ENCODE measurements at regions not wholly inside any gene's neighbourhood (a gene's known extent, or its start where the extent isn't known, plus 50 kb on each side); places are given as distances from the start of the nearest gene placed in this dataset.
"Not testable (repeated sequence)": the region's sequence is repeated elsewhere in the genome, so short reads cannot be mapped to it uniquely, and the experiment has no call there.

- DNase-seq (ENCODE audit: low read depth): not testable (repeated sequence)
These were observed 259.9 kb upstream of the TBL1XR1 start for GRCh38 chr3:177457204-177457603.

GRCh38 chr3:177459401-177459800 lies 262.1 kb upstream of the TBL1XR1 start:
- no peak for DNase-seq (ENCODE audit: low read depth)

- DNase-seq (ENCODE audit: low read depth): no peak
These were observed 262.8 kb upstream of the TBL1XR1 start for GRCh38 chr3:177460047-177460446.

GRCh38 chr3:177461765-177462164 lies 264.5 kb upstream of the TBL1XR1 start:
- no peak for DNase-seq (ENCODE audit: low read depth)

GRCh38 chr3:177463341-177463740 lies 266.1 kb upstream of the TBL1XR1 start:
- not testable (repeated sequence) for DNase-seq (ENCODE audit: low read depth)

GRCh38 chr3:177463863-177464262 lies 266.6 kb upstream of the TBL1XR1 start:
- no peak for DNase-seq (ENCODE audit: low read depth)

DNA sequence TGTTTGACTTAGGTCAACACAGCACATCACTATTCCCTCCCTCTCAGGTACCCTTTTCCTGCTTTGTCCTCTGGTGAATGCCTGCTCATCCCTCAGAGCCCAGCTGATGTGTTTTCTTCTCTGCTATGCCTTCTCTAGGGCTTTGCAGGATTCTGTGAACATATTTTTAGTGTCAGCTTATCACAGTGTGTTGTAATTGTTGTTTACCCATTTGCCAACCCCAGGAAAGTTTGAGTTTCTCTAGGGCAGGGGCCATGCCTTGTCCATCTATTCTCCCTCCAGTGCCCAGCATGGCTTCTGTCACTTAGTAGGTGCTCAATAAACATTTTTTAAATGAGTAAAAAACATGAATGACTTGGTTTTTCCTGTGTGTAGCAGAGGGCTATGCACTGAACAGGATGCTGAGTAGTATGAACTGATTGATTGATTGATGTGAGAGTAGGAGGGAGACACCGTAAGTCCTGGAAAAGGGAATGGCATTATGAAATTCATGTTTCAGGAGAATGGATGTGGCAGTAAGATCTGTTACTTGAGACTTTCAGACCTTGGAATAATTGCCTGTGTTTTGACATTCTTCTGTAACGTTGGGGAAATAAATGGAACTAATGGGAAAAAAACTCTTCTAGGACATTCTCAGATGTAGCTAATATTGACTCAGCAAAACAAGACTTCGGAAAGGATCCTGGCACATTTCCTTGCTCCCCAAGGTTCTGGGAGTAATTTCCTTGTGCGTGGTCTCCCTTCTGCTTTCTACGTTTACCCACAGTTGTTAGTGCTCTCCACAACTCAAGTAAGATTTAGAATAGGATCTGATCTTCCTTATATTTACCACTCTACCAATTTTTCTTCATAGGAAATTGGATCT lies 267.3 kb upstream of the TBL1XR1 start:
- DNase-seq (ENCODE audit: low read depth): no peak

- no peak for DNase-seq (ENCODE audit: low read depth)
These were observed 268.0 kb upstream of the TBL1XR1 start for GRCh38 chr3:177465257-177465642.

- DNase-seq (ENCODE audit: low read depth): no peak
These were observed 268.8 kb upstream of the TBL1XR1 start for GRCh38 chr3:177466074-177466473.

DNA sequence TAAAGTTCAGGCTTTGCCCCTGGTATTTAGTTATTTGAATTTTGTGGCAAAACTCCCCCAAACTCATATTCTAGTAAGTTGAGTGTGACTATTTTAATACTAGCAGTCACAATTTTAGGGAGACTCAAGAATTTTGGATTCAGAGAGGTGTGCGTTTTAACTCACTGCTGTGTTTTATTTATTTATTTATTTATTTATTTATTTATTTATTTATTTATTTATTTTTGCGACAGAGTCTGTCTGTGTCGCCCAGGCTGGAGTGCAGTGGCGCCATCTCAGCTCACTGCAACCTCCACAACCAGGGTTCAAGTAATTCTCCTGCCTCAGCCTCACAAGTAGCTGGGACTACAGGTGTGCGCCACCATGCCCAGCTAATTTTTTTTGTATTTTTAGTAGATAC lies 269.3 kb upstream of the TBL1XR1 start:
- not testable (repeated sequence) for DNase-seq (ENCODE audit: low read depth)

GRCh38 chr3:177467247-177467985 lies 270.1 kb upstream of the TBL1XR1 start:
- DNase-seq (ENCODE audit: low read depth): no peak

- no peak for DNase-seq (ENCODE audit: low read depth)
These were observed 271.0 kb upstream of the TBL1XR1 start for GRCh38 chr3:177468331-177468730.

DNA sequence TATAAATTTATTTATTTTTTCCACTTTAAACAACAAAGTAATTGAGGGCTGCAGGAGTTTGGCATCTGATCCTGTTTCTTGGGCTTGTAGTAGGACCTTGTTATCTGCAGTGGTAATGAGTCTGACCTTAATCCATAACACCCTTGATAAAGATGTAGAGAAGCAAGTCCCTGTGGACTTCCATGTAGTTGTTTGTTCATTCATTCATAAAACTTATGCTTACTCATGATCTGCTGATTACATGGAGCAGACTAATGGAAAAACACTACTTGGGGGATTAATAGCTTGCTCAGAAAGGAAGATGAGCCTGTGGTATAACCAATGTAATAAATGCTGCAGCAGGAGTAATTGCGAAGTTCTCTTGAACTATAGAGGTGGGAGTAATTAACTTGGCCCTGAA lies 271.5 kb upstream of the TBL1XR1 start:
- no peak for DNase-seq (ENCODE audit: low read depth)

DNA sequence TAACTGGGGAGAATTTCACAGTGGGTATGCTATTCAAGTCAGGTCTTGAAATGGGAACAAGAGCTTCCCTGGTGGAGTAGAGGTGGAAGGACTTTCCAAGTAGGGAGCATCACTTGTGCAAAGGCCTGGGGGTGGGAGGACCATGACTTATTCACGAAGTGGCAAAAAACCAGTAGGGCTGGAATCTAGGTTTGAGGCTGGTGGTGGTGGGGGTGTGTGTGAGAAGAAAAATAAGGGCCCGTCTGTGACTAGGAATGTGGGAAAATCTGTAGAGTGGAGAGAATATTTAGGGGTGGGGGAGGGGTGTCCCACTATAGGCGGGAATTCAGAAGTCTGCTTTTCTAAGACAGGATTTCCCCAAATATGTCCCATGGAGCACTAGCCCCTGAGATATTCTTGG lies 271.9 kb upstream of the TBL1XR1 start:
- no peak for DNase-seq (ENCODE audit: low read depth)

- DNase-seq (ENCODE audit: low read depth): no peak
These were observed 273.1 kb upstream of the TBL1XR1 start for GRCh38 chr3:177470197-177470941.

DNA sequence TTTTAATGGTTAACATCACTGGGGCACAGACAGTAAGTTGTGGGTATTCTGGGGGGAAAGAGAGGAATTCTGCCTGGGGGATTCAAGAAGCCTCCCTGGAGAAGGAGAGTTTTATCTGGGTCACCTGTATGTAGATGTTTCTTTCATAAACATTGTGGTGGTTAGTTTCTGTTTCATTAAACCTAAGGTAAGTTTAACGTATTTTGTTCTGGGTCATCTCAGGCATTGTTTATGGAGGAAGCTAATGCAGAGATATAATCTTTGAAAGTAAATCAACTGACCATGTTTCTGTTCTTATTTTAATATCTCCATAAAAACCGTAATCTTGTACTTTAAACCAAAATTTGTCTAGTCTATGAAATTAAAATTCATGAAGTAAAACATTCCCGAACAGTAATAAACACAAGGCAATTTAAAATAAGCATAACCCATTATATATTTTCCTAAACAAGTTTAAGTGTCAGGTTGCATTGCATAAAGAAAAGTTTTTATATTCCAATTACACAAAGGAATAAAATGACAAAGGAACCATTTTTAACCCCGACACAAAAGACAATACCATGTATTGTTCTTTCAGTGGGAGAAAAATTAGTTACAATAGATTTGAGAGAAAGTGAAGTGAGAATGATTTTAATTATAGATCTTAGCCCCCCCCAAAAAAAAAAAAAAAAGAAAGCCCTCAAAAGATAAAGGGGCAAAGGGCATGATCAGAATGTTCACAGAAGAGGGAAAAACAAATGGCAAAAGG lies 274.6 kb upstream of the TBL1XR1 start:
- DNase-seq (ENCODE audit: low read depth): no peak

GRCh38 chr3:177473184-177473583 lies 275.9 kb upstream of the TBL1XR1 start:
- no peak for DNase-seq (ENCODE audit: low read depth)

GRCh38 chr3:177473903-177474302 lies 276.6 kb upstream of the TBL1XR1 start:
- DNase-seq (ENCODE audit: low read depth): no peak

GRCh38 chr3:177474652-177475355 lies 277.5 kb upstream of the TBL1XR1 start:
- DNase-seq (ENCODE audit: low read depth): no peak

GRCh38 chr3:177475356-177475665 lies 278.0 kb upstream of the TBL1XR1 start:
- no peak for DNase-seq (ENCODE audit: low read depth)

GRCh38 chr3:177476495-177476894 lies 279.2 kb upstream of the TBL1XR1 start:
- DNase-seq (ENCODE audit: low read depth): no peak
